WTC11 (cell line): ENCODE measurements at regions not wholly inside any gene's neighbourhood (a gene's known extent, or its start where the extent isn't known, plus 50 kb on each side); places are given as distances from the start of the nearest gene placed in this dataset.

Experiments
- ATF3 ChIP-seq: sonication (generic); formaldehyde crosslinking; conservative IDR thresholded peaks from 2 replicates; pipeline ENCODE4 v1.8.1; 2022; ENCODE audit warnings: mild to moderate bottlenecking, missing genetic modification reagents
- CTCF ChIP-seq: fragments of 200-600 bp; IDR thresholded peaks from 2 replicates; pipeline ENCODE4 v1.8.0; 2022; ENCODE audit warnings: antibody characterized with exemption
- EMX1 ChIP-seq: fragments of 250-450 bp; sonication (Bioruptor Pico); IDR thresholded peaks from 2 replicates; pipeline ENCODE4 v1.8.0; 2021; ENCODE audit warnings: mild to moderate bottlenecking
- NFE2L1 ChIP-seq: sonication (generic); formaldehyde crosslinking; IDR thresholded peaks from 2 replicates; pipeline ENCODE4 v1.8.1; 2023; ENCODE audit warnings: missing genetic modification reagents
- NR2C2 ChIP-seq: sonication (generic); formaldehyde crosslinking; IDR thresholded peaks from 2 replicates; pipeline ENCODE4 v1.8.0; 2022; ENCODE audit warnings: mild to moderate bottlenecking, missing genetic modification reagents
- SMAD3 ChIP-seq: sonication (generic); formaldehyde crosslinking; IDR thresholded peaks from 2 replicates; pipeline ENCODE4 v1.8.0; 2022; ENCODE audit warnings: missing genetic modification reagents, mild to moderate bottlenecking, borderline replicate concordance
- SP1 ChIP-seq: sonication (generic); formaldehyde crosslinking; conservative IDR thresholded peaks from 2 replicates; pipeline ENCODE4 v1.8.1; 2022; ENCODE audit warnings: missing genetic modification reagents
- TCF7 ChIP-seq: sonication (generic); formaldehyde crosslinking; IDR thresholded peaks from 2 replicates; pipeline ENCODE4 v1.8.0; 2022; ENCODE audit warnings: mild to moderate bottlenecking, low read depth, missing genetic modification reagents, moderate library complexity
- TEAD4 ChIP-seq: sonication (generic); formaldehyde crosslinking; IDR thresholded peaks from 2 replicates; pipeline ENCODE4 v1.8.0; 2022; ENCODE audit warnings: mild to moderate bottlenecking, missing genetic modification reagents
- ZNF423 ChIP-seq: fragments of 250-450 bp; sonication (Bioruptor Pico); IDR thresholded peaks from 2 replicates; pipeline ENCODE4 v2.1.2; 2022; ENCODE audit warnings: mild to moderate bottlenecking, moderate library complexity
- TF ChIP-seq, protein P1 (sequence below): sonication (generic); formaldehyde crosslinking; IDR thresholded peaks from 2 replicates; pipeline ENCODE4 v1.8.1; 2022; ENCODE audit warnings: mild to moderate bottlenecking, moderate library complexity, missing genetic modification reagents
- TF ChIP-seq, protein P2 (sequence below): sonication (generic); formaldehyde crosslinking; IDR thresholded peaks from 2 replicates; pipeline ENCODE4 v1.8.1; 2023; ENCODE audit warnings: mild to moderate bottlenecking, moderate library complexity, missing genetic modification reagents
- TF ChIP-seq, protein P3 (sequence below): sonication (generic); formaldehyde crosslinking; IDR thresholded peaks from 2 replicates; pipeline ENCODE4 v1.8.0; 2023; ENCODE audit warnings: missing genetic modification reagents, mild to moderate bottlenecking, borderline replicate concordance

DNA sequence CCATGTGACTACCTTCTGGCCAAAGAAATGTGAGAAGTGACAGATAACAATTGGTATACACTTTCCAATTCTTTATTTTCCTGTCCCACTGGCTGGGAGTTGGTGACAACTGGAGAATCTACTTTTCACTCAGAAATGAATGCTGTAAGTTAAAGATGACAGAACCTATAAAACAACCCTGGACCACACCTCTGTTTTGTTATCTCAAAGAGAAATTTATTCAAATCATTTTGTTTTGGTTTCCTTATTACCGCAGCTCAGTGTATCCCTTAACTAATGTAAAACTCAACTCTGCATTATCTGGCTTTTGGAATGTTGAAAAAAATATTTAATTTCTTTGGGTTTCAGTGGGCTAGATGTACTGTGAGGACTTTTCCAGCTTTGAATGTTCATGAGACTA is 469.8 kb downstream of the PCDH7 start:
- TF ChIP-seq CTCF (no peak), ATF3 (CRISPR knock-in tag) (no peak), ZNF423 (CRISPR knock-in tag) (no peak), NR2C2 (no peak), SP1 (CRISPR knock-in tag) (no peak), TCF7 (CRISPR knock-in tag) (no peak), TEAD4 (CRISPR knock-in tag) (no peak), NFE2L1 (CRISPR knock-in tag) (no peak), EMX1 (CRISPR knock-in tag) (no peak), SMAD3 (CRISPR knock-in tag) (no peak)
- TF ChIP-seq, protein P1, sequence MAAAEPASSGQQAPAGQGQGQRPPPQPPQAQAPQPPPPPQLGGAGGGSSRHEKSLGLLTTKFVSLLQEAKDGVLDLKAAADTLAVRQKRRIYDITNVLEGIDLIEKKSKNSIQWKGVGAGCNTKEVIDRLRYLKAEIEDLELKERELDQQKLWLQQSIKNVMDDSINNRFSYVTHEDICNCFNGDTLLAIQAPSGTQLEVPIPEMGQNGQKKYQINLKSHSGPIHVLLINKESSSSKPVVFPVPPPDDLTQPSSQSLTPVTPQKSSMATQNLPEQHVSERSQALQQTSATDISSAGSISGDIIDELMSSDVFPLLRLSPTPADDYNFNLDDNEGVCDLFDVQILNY (CRISPR knock-in tag): no peak
- TF ChIP-seq, protein P2, sequence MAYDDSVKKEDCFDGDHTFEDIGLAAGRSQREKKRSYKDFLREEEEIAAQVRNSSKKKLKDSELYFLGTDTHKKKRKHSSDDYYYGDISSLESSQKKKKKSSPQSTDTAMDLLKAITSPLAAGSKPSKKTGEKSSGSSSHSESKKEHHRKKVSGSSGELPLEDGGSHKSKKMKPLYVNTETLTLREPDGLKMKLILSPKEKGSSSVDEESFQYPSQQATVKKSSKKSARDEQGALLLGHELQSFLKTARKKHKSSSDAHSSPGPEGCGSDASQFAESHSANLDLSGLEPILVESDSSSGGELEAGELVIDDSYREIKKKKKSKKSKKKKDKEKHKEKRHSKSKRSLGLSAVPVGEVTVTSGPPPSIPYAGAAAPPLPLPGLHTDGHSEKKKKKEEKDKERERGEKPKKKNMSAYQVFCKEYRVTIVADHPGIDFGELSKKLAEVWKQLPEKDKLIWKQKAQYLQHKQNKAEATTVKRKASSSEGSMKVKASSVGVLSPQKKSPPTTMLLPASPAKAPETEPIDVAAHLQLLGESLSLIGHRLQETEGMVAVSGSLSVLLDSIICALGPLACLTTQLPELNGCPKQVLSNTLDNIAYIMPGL: no peak
- TF ChIP-seq, protein P3, sequence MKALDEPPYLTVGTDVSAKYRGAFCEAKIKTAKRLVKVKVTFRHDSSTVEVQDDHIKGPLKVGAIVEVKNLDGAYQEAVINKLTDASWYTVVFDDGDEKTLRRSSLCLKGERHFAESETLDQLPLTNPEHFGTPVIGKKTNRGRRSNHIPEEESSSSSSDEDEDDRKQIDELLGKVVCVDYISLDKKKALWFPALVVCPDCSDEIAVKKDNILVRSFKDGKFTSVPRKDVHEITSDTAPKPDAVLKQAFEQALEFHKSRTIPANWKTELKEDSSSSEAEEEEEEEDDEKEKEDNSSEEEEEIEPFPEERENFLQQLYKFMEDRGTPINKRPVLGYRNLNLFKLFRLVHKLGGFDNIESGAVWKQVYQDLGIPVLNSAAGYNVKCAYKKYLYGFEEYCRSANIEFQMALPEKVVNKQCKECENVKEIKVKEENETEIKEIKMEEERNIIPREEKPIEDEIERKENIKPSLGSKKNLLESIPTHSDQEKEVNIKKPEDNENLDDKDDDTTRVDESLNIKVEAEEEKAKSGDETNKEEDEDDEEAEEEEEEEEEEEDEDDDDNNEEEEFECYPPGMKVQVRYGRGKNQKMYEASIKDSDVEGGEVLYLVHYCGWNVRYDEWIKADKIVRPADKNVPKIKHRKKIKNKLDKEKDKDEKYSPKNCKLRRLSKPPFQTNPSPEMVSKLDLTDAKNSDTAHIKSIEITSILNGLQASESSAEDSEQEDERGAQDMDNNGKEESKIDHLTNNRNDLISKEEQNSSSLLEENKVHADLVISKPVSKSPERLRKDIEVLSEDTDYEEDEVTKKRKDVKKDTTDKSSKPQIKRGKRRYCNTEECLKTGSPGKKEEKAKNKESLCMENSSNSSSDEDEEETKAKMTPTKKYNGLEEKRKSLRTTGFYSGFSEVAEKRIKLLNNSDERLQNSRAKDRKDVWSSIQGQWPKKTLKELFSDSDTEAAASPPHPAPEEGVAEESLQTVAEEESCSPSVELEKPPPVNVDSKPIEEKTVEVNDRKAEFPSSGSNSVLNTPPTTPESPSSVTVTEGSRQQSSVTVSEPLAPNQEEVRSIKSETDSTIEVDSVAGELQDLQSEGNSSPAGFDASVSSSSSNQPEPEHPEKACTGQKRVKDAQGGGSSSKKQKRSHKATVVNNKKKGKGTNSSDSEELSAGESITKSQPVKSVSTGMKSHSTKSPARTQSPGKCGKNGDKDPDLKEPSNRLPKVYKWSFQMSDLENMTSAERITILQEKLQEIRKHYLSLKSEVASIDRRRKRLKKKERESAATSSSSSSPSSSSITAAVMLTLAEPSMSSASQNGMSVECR (CRISPR knock-in tag): no peak
